ENCODE measurements at regions not wholly inside any gene's neighbourhood (a gene's known extent, or its start where the extent isn't known, plus 50 kb on each side); places are given as distances from the start of the nearest gene placed in this dataset.
"Not testable (repeated sequence)": the region's sequence is repeated elsewhere in the genome, so short reads cannot be mapped to it uniquely, and the experiment has no call there.

DNA sequence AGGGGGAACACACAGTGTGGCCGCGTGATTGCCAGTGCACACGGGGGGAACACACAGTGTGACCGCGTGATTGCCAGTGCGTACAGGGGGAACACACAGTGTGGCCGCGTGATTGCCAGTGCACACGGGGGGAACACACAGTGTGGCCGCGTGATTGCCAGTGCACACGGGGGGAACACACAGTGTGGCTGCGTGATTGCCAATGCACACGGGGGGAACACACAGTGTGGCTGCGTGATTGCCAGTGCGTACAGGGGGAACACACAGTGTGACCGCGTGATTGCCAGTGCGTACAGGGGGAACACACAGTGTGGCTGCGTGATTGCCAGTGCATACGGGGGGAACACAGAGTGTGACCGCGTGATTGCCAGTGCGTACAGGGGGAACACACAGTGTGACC is 140.3 kb downstream of the RTP5 start:
- not testable (repeated sequence) for DNase-seq

DNA sequence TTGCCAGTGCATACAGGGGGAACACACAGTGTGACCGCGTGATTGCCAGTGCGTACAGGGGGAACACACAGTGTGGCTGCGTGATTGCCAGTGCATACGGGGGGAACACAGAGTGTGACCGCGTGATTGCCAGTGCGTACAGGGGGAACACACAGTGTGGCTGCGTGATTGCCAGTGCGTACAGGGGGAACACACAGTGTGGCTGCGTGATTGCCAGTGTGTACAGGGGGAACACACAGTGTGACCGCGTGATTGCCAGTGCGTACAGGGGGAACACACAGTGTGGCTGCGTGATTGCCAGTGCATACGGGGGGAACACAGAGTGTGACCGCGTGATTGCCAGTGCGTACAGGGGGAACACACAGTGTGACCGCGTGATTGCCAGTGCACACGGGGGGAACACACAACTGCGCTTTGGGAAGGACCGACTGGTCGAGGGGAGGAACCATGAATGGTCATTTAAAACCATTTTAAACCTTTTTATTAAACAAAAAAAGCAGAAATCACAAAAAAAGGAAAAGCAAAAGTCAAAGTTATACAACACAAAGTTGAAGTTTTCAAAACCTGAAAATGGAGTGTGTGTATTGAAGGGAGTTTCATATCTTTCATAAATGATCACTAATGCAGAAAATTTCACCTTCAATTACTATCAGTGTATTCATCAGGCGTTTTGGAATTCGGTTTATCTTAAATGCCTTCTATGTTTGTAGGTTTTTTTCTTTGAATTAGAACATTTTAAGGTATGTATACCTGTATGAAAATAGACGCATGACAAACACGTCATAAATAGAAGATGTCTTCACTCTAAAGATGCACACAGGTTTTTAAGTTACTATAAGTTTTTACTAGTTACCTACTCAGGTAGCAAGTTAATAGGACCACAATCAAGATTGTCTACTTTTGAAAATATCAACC is 141.0 kb downstream of the RTP5 start:
- DNase-seq, result not testable (repeated sequence)

GRCh38 chr2:242011167-242011513 is 141.6 kb downstream of the RTP5 start:
- no peak for DNase-seq

- no peak for DNase-seq
These were observed 142.0 kb downstream of the RTP5 start for GRCh38 chr2:242011516-242011915.

GRCh38 chr2:242011991-242012764 is 142.6 kb downstream of the RTP5 start:
- no peak for DNase-seq

- DNase-seq, result no peak
These were observed 143.6 kb downstream of the RTP5 start for GRCh38 chr2:242012956-242013764.

GRCh38 chr2:242013771-242014170 is 144.2 kb downstream of the RTP5 start:
- no peak for DNase-seq

DNA sequence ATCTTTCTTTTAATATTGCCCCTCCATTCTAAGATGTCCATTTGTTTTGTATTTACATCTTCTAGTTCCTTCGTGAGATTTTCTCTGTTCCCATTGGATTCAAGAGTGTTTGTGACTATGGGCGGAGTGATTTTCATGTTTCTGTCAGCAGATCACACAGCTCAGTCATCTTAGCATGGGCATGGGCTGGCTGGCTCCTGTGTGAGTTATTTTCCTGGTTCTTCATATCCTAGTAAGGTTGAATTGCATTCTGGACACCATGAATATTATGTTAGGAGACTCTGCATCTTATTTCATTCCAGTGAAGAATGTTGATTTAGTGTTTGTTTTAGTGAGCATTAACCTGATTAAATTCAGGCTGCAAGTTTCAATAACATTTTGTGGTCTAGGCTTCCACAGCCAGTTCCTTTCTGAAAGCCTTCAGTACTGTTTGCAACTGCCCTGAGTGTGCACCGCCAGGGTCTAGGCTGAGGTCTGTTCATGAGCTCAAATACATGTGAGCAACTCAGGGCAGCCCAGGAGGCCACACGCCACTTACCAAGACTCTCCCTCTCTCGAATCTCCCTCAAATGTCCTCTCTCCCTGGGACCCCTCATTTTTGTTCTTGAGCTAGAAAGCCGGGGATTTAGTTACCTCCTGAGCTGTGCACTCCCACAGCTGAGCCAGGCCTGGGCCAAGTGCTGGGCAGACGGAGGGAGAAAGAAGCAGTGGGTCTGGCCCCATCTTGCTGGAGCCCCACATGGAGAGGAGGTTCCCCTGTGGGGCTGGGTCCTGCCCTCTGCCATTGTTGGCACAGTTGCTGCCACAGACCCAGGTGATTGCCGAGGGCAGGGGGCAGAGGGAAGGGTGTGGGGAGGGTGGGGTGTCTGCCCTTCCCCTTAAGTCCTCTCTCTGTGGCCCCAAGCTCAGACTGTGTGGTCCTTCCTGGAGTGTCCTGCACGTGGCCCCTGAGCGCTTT is 145.9 kb downstream of the RTP5 start:
- DNase-seq, result no peak

- no peak for DNase-seq
These were observed 147.6 kb downstream of the RTP5 start for GRCh38 chr2:242017086-242017485.

DNA sequence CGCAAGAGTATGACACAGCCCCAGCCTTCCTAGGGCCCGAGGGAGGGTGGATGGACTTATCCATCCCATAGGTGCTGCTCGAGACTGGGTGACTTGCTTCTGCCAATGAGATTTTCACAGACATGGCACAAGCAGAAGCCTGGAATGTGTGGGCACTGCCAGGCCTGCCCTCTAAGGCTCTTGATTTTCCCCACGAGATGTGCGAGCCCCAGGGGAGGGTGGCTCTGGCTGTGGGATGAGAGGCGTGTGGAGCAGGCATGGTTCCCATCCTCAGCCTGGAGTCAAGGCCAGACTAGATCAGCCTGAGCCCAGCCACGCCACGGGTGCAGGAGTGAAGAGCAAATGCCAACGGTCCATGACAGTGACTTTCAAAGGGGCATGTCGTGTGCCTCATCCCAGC is 148.9 kb downstream of the RTP5 start:
- not testable (repeated sequence) for DNase-seq

DNA sequence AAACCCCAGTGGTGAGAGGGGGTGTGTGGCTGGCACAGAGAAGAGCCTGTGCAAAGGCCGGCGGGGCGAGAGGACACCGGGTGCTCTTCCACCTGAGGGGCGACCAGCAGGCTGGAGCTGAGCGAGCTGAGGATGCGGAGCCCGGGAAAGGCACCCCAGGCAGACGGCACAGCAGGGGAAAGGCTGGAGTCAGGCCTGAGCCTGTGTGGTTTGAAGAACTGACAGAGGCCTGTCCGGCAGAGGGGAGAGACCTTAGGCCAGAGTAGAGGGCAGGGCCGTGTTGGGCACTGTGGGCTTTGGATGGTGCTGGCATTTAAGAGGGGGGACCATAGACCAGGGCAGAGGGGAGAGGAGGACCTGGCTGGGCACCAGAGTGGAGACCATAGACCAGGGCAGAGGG is 149.8 kb downstream of the RTP5 start:
- no peak for DNase-seq

DNA sequence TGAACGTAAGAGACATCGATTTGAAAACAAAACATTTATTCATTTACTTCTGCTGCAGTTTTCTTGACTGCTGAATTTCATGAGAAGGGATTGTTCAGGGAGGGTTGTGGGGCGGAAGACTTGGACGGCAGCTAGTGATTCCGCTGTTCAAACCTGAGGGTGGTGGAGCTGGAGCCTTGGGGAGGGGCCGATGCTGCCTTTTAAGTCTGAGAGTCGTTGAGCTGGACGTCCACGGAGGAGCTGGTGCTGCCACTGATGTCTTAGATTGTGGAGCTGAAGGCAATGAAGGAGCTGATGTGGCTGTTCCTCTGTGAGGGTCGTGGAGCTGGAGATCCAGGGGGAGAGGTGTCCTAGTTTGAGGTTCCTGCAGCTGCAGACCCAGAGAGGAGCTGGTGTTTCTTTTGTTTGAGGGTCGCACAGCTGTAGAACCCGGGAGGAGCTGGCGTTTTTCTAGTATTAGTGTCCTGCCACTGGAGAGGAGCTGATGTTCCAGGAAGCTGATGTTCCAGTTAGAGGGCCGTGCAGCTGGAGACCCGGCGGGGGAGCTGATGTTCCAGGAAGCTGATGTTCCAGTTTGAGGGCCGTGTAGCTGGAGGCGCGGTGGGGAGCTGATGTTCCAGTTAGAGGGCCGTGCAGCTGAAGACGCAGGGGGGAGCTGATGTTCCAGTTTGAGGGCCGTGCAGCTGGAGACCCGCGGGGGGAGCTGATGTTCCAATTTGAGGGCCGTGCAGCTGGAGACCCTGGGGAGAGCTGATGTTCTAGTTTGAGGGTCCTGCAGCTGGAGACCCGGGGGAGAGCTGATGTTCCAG is 150.9 kb downstream of the RTP5 start:
- no peak for DNase-seq

DNA sequence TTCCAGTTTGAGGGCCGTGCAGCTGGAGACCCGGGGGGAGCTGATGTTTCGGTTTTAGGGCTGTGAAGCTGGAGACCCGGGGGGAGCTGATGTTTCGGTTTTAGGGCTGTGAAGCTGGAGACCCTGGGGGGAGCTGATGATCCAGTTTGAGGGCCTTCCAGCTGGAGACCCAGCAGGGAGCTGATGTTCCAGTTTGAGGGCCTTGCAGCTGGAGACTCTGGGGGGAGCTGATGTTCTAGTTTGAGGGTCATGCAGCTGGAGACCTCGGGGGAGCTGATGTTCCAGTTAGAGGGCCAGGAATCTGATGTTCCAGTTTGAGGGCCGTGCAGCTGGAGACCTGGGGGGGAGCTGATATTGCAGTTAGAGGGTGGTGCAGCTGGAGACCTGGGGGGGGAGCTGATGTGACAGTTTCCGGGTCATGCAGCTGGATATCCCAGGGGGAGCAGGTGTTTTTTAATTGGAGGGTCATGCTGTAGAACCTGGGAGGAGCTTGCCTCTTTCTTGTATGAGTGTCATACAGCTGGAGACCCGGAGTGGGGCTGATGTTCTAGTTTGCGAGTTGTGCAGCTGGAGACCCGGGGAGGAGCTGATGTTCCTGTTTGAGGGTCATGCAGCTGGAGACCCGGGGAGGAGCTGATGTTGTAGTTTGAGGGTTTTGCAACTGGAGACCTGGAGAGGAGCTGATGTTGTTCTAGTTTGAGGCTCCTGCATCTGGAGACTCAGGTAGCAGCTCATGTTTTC is 153.2 kb downstream of the RTP5 start:
- no peak for DNase-seq

DNA sequence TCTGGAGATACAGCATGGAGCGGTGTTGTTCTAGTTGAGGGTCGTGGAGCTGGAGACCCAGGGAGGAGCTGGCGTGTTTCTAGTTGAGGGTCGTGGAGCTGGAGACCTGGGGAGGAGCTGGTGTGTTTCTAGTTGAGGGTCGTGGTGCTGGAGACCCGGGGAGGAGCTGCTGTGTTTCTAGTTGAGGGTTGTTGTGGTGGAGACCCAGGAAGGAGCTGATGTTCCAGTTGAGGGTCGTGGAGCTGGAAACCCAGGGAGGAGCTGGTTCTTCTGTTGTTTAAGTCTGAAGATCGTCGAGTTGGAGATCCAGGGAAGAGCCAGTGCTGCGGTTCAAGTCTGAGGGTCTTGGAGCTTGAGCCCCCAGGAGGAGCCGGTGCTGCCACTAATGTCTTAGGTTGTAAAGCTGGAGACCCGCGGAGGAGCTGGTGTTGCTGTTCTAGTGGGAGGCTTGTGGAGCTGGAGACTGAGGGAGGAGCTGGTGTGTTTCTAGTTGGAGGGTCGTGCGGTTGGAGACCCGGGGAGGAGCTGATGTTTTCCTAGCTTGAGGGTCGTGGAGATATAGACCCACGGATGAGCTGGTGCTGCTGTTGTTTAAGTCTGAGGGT is 155.3 kb downstream of the RTP5 start:
- DNase-seq, result no peak

DNA sequence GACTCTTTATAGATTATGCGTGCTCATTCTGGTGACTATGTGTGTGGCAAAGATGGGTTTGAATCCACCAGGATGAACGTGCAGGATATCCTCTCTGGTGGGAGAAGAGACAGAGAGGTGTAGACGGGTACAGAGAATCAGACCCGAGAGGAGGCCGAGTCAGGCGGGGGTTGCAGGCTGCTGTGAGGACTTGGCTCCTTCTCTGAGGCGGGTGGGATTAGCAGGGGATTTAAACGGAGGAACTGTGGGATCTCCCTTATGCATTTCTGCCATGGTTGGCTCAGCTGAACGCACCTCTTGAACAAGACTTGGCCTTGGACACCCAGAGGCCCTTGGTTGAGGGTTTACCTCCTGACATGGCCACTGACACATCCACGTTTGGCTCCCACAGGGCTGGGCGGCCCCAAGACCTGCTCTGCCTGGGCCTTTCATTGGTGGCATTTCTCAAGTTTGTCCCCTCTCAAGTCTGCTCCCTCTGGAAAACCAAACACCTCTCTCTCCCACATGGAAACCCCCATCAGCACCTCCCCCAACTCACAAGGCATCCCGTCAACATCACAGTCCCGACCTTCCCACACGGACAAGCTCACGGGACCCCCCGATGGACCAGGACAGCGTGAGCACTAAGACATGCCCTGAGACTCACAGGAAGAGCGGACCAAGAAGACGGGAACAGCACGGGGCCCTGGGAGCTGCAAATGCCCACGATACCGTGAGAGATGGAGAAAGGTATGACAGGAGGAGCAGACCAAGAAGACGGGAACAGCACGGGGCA is 158.3 kb downstream of the RTP5 start:
- no peak for DNase-seq

GRCh38 chr2:242029422-242030225 is 160.1 kb downstream of the RTP5 start:
- DNase-seq, result no peak

- DNase-seq, result no peak
These were observed 160.7 kb downstream of the RTP5 start for GRCh38 chr2:242030226-242030575.

- DNase-seq, result no peak
These were observed 161.3 kb downstream of the RTP5 start for GRCh38 chr2:242030858-242031257.

Data from NCI-H1048 (cell line).